Activated gamma-delta T cell treated with anti-CD3 and anti-CD28 coated beads, Interleukin-2, amount 50 U/mL, for 16 hours (primary cell): ENCODE measurements at regions not wholly inside any gene's neighbourhood (a gene's known extent, or its start where the extent isn't known, plus 50 kb on each side); places are given as distances from the start of the nearest gene placed in this dataset.

Experiments used
- DNase-seq: peaks from one replicate; pipeline ENCODE4 v3.0.0-alpha.2; 2020; ENCODE audit warnings: low read depth

GRCh38 chr1:221913351-221913892 is 171.5 kb upstream of the DUSP10 start:
- no peak for DNase-seq

- no peak for DNase-seq
These were observed 170.3 kb upstream of the DUSP10 start for GRCh38 chr1:221912230-221912629.

GRCh38 chr1:221911714-221912113 is 169.8 kb upstream of the DUSP10 start:
- no peak for DNase-seq

GRCh38 chr1:221910222-221910621 is 168.3 kb upstream of the DUSP10 start:
- DNase-seq = no peak

GRCh38 chr1:221908573-221908972 is 166.7 kb upstream of the DUSP10 start:
- DNase-seq = no peak

GRCh38 chr1:221907166-221907932 is 165.5 kb upstream of the DUSP10 start:
- DNase-seq = no peak

- no peak for DNase-seq
These were observed 163.9 kb upstream of the DUSP10 start for GRCh38 chr1:221905802-221906201.

GRCh38 chr1:221904319-221904718 is 162.4 kb upstream of the DUSP10 start:
- no peak for DNase-seq

- DNase-seq = no peak
These were observed 161.7 kb upstream of the DUSP10 start for GRCh38 chr1:221903594-221903993.

GRCh38 chr1:221902961-221903360 is 161.1 kb upstream of the DUSP10 start:
- no peak for DNase-seq

GRCh38 chr1:221900678-221901077 is 158.8 kb upstream of the DUSP10 start:
- no peak for DNase-seq

- DNase-seq = no peak
These were observed 155.4 kb upstream of the DUSP10 start for GRCh38 chr1:221897321-221897721.

- no peak for DNase-seq
These were observed 150.5 kb upstream of the DUSP10 start for GRCh38 chr1:221892301-221892830.

- no peak for DNase-seq
These were observed 149.8 kb upstream of the DUSP10 start for GRCh38 chr1:221891708-221892107.

- DNase-seq = no peak
These were observed 146.9 kb upstream of the DUSP10 start for GRCh38 chr1:221888801-221889200.

- no peak for DNase-seq
These were observed 146.3 kb upstream of the DUSP10 start for GRCh38 chr1:221888218-221888617.

- DNase-seq = no peak
These were observed 145.9 kb upstream of the DUSP10 start for GRCh38 chr1:221887758-221888157.

GRCh38 chr1:221887415-221887746 is 145.5 kb upstream of the DUSP10 start:
- DNase-seq = no peak

GRCh38 chr1:221886743-221887414 is 145.0 kb upstream of the DUSP10 start:
- DNase-seq = no peak

- DNase-seq = no peak
These were observed 144.4 kb upstream of the DUSP10 start for GRCh38 chr1:221886311-221886710.

- no peak for DNase-seq
These were observed 142.9 kb upstream of the DUSP10 start for GRCh38 chr1:221884821-221885220.

GRCh38 chr1:221881805-221882581 is 140.1 kb upstream of the DUSP10 start:
- no peak for DNase-seq
